SU-DHL-6 (cell line): ENCODE measurements at regions not wholly inside any gene's neighbourhood (a gene's known extent, or its start where the extent isn't known, plus 50 kb on each side); places are given as distances from the start of the nearest gene placed in this dataset.

Experiments
- H2AFZ ChIP-seq: fragments of 200-600 bp; sonication (generic); 2 replicates; pipeline ENCODE4 v1.6.1; 2014; ENCODE audit warnings: low read depth, mild to moderate bottlenecking, moderate library complexity, mixed read lengths, antibody characterized with exemption, low read length; ENCODE audit not compliant: severe bottlenecking
- H3F3A ChIP-seq: fragments of 200-600 bp; shearing (Covaris generic); 2 replicates; pipeline ENCODE4 v1.6.0; 2016; ENCODE audit warnings: antibody characterized with exemption, mild to moderate bottlenecking; ENCODE audit not compliant: insufficient read depth
- H3K27ac ChIP-seq: fragments of 200-600 bp; sonication (generic); 2 replicates; pipeline ENCODE4 v1.5.1; 2016; ENCODE audit warnings: low read depth, mild to moderate bottlenecking, low read length, moderate library complexity, mixed read lengths
- H3K27me3 ChIP-seq: fragments of 200-600 bp; sonication (generic), shearing (Covaris generic); 2 replicates; pipeline ENCODE4 v1.6.0; 2014; ENCODE audit warnings: mild to moderate bottlenecking, low read length
- H3K36me3 ChIP-seq: fragments of 200-600 bp; sonication (generic); 2 replicates; pipeline ENCODE4 v1.6.1; 2014; ENCODE audit warnings: mild to moderate bottlenecking, low read length, mixed read lengths
- H3K4me2 ChIP-seq: fragments of 300-600, 200-600 bp; shearing (Covaris generic), sonication (generic); 2 replicates; pipeline ENCODE4 v1.6.0; 2014; ENCODE audit warnings: low read length, low read depth, mild to moderate bottlenecking; ENCODE audit not compliant: poor library complexity, severe bottlenecking
- H3K4me3 ChIP-seq: fragments of 200-600 bp; sonication (generic); 2 replicates; pipeline ENCODE4 v1.5.1; 2014; ENCODE audit warnings: antibody characterized with exemption, low read length, mild to moderate bottlenecking, mixed read lengths; ENCODE audit not compliant: insufficient read depth, poor library complexity, severe bottlenecking
- H3K79me2 ChIP-seq: fragments of 200-600 bp; sonication (generic); 2 replicates; pipeline ENCODE4 v1.6.1; 2014; ENCODE audit warnings: mild to moderate bottlenecking, low read length, moderate library complexity; ENCODE audit not compliant: insufficient read depth
- H3K9ac ChIP-seq: fragments of 200-600 bp; sonication (generic); 2 replicates; pipeline ENCODE4 v1.7.0; 2014; ENCODE audit warnings: mild to moderate bottlenecking, low read length
- H3K9me2 ChIP-seq: fragments of 200-600 bp; sonication (generic); replicated peaks from 2 replicates; pipeline ENCODE4 v1.6.1; 2014; ENCODE audit warnings: low read length; ENCODE audit not compliant: insufficient read depth
- H3K9me3 ChIP-seq: fragments of 200-600 bp; sonication (generic); 2 replicates; pipeline ENCODE4 v1.6.1; 2014; ENCODE audit warnings: low read length, mixed read lengths; ENCODE audit not compliant: insufficient read depth
- H4K20me1 ChIP-seq: fragments of 200-600 bp; sonication (generic); 2 replicates; pipeline ENCODE4 v1.6.1; 2014; ENCODE audit warnings: low read depth, mild to moderate bottlenecking, antibody characterized with exemption, low read length, moderate library complexity, mixed read lengths
- EZH2phosphoT487 ChIP-seq: fragments of 200-600 bp; sonication (generic), shearing (Covaris generic); conservative IDR thresholded peaks from 2 replicates; pipeline ENCODE4 v1.6.1; 2018; ENCODE audit warnings: mild to moderate bottlenecking, antibody characterized with exemption, low read length, moderate library complexity, mixed read lengths
- TF ChIP-seq, protein P1 (sequence below): fragments of 200-600 bp; sonication (generic); IDR thresholded peaks from one replicate; pipeline ENCODE4 v1.5.1; 2017; ENCODE audit warnings: antibody characterized with exemption, mild to moderate bottlenecking, low read length, moderate library complexity; ENCODE audit not compliant: insufficient read depth, poor library complexity, severe bottlenecking

DNA sequence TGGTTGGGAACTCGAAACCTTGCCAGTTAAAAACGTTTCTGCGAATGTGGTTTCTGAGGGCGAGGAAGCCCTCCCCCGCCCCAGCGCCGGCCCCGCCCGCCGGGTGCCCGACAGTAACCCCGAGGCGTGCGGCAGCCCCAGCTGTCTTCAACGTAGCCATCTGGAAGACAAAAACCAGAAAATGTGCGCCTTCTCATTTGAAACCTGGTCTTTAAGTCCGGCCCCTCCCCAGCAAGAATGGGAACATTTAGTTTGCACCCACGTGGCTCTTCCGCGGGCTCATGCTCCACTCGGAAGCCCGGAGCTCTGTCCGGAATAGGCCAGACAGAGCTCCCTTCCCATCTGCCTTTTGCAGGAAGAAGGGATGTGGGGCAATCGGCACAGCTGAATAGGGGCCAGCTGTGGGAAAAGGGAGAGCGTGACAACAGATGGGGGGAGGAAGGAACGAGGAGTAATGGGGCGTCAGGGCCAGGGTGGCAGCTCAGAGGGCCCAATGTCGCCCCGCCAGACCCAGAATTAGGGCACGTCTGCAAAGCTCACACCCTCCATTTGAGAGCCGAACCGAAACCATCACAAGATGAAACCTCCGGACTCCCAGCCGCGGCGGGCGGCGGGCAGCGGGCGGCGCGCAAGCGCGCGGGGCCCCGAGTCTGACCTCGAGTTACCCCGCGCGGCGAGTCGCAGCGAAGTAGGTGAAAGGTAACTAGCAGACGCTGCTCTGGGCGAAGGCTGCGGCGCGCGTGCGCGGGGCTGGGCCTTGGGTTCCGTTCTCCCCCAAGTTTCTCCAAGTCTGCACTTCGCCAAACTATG, 63.4 kb upstream of the ABCA1 start:
- TF ChIP-seq, protein P1, sequence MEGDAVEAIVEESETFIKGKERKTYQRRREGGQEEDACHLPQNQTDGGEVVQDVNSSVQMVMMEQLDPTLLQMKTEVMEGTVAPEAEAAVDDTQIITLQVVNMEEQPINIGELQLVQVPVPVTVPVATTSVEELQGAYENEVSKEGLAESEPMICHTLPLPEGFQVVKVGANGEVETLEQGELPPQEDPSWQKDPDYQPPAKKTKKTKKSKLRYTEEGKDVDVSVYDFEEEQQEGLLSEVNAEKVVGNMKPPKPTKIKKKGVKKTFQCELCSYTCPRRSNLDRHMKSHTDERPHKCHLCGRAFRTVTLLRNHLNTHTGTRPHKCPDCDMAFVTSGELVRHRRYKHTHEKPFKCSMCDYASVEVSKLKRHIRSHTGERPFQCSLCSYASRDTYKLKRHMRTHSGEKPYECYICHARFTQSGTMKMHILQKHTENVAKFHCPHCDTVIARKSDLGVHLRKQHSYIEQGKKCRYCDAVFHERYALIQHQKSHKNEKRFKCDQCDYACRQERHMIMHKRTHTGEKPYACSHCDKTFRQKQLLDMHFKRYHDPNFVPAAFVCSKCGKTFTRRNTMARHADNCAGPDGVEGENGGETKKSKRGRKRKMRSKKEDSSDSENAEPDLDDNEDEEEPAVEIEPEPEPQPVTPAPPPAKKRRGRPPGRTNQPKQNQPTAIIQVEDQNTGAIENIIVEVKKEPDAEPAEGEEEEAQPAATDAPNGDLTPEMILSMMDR: no peak
- no peak for TF ChIP-seq EZH2phosphoT487
- H3K9me2 ChIP-seq: no peaks in the 10 kb centered on the region
- no peak overlapping the region; the same call in 1 of the 2 replicates for H3K27ac ChIP-seq
- H3K36me3 ChIP-seq: no peaks in the 10 kb centered on the region
- H2AFZ ChIP-seq: peak overlapping the region; percentile 88
- peak overlapping the region; percentile 62 for H3K4me3 ChIP-seq
- H3F3A ChIP-seq: peaks cover 6% of the 10 kb centered on the region
- no peaks in the 10 kb centered on the region for H3K79me2 ChIP-seq
- peak overlapping the region; percentile 42; the same call in 1 of the 2 replicates for H3K9ac ChIP-seq
- H4K20me1 ChIP-seq: no peaks in the 10 kb centered on the region
- no peaks in the 10 kb centered on the region for H3K9me3 ChIP-seq
- peaks cover 4% of the 10 kb centered on the region; the same call in 1 of the 2 replicates for H3K27me3 ChIP-seq
- H3K4me2 ChIP-seq: peak overlapping the region; percentile 96

DNA sequence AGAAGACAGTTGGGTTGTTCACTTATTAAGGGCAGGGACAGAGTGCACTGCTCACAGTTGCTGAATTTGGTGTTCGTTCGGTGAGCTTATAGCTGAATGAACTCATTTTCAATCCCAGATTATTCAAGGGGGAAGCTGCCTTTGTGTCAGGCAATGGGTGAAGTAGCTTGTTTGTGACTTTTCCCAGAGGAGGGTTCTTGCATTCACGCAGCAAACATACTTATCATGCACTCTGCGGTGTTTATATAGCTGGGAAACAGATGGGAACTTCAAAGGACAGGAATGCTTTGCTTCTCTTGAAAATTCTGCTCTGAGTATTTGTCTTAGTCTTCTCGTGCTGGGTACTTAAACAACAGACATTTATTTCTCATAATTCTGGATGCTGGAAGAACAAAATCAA, 64.7 kb upstream of the ABCA1 start:
- peaks cover 4% of the 10 kb centered on the region; the same call in 1 of the 2 replicates for H3K27me3 ChIP-seq
- no peaks in the 10 kb centered on the region for H3K9me2 ChIP-seq
- no peaks in the 10 kb centered on the region for H3K9me3 ChIP-seq
- H3F3A ChIP-seq: peaks cover 6% of the 10 kb centered on the region
- H2AFZ ChIP-seq: no peak overlapping the region
- H3K79me2 ChIP-seq: no peaks in the 10 kb centered on the region
- no peak overlapping the region for H3K4me2 ChIP-seq
- H3K9ac ChIP-seq: no peak overlapping the region
- H4K20me1 ChIP-seq: no peaks in the 10 kb centered on the region
- TF ChIP-seq, protein P1: no peak
- no peak for TF ChIP-seq EZH2phosphoT487
- H3K36me3 ChIP-seq: no peaks in the 10 kb centered on the region
- H3K4me3 ChIP-seq: no peak overlapping the region
- H3K27ac ChIP-seq: no peak overlapping the region

DNA sequence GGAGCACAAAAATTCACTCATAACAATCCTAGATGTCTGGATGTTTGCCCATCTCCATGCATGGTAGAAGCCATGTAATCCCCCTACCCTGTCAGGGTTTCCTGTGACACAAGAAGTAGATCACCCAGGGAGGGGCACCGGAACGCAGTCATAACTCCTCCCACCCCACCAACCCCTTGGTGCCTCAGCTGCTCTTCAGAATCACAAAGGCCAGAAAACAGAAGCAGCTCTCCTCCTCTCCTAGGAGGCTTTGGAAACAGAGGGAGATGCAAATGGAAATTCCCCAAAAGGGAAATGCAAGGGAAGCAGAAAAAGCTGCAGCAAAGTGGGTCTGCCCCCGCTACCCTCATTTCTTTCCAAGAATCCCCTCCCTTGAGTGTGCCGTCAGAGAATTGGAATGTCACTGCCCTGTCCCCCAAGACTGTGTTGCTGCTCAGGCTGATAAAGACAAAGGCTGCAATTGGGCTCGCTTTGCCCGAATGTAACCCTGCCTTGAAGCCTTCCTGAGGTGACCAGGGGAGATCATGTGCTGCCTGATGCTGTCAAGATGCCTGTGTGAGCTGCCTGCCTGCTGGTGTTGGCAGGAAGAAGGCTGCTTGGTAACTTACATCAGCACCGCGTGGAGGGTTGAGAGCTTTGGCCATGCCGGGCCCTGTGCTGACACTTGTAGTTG, 65.5 kb upstream of the ABCA1 start:
- H3K9me2 ChIP-seq: no peaks in the 10 kb centered on the region
- H2AFZ ChIP-seq: no peak overlapping the region
- H4K20me1 ChIP-seq: no peaks in the 10 kb centered on the region
- H3K79me2 ChIP-seq: no peaks in the 10 kb centered on the region
- no peak overlapping the region for H3K9ac ChIP-seq
- H3F3A ChIP-seq: peaks cover 6% of the 10 kb centered on the region
- no peak overlapping the region for H3K4me3 ChIP-seq
- no peaks in the 10 kb centered on the region for H3K9me3 ChIP-seq
- TF ChIP-seq EZH2phosphoT487: no peak
- H3K27me3 ChIP-seq: peaks cover 4% of the 10 kb centered on the region; the same call in 1 of the 2 replicates
- no peak overlapping the region for H3K27ac ChIP-seq
- no peak overlapping the region for H3K4me2 ChIP-seq
- H3K36me3 ChIP-seq: no peaks in the 10 kb centered on the region
